ENCODE measurements at regions not wholly inside any gene's neighbourhood (a gene's known extent, or its start where the extent isn't known, plus 50 kb on each side); places are given as distances from the start of the nearest gene placed in this dataset.

DNA sequence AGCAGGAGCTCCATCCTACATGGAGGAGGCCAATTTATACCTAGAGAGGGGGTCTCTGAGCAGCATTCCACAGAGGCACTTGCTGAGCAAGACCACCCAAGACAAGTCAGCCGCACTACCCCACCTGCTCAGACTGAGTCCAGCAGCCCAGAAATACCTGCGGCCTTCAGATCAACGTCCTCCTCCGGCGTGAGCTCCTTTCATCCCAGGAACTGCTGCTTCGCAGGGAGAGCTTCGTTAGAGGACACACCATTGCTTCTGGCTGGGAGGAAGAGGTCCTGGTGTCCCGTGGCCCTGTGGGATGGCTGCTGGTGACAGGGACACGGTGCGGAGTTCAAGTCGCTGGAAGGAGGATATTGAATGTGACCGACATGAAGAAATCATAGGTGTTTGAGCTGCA, 216.9 kb upstream of the PPP2R2D start:
- intact Hi-C loops (cut with micrococcal nuclease) = no loop called here

DNA sequence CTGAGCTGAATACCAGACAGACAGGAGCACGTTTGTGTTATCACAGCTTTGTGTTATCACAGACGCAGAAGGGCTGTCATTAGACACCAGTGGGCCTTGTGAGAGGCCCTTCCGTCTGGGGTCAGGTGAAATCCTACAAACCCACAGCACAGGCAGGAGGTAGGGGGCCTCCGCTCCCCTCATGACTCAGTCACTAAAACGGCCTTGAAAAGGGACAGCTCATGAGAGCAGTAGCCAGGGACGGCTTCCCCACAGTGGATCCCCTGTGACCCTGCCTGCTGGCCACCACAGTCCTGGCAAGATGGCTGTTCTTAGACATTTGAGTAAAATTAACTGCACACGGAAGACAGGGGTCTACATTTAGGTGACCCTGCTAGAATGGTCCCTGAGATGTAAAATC, 215.8 kb upstream of the PPP2R2D start:
- intact Hi-C loops (cut with micrococcal nuclease) = no loop called here

DNA sequence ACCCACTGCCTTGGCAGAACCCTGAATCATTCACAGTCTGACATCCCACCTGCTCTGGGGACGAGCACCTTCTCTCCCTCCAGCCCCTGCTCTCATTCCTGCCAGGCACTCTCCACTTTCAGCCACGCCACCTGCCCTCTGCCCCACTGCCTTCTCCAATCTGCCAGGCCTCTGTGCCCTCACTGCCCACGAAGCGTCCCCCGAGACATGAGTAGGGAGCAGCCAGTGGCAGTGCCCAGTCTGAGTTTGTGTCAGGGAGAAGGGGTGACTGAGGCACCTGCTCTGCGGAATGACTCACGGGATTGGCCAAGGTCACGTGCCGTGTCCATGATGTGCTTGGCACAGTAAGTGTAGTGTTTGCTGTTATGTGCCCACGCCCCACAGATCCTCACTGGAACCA, 215.2 kb upstream of the PPP2R2D start:
- intact Hi-C loops (cut with micrococcal nuclease) = no loop called here

DNA sequence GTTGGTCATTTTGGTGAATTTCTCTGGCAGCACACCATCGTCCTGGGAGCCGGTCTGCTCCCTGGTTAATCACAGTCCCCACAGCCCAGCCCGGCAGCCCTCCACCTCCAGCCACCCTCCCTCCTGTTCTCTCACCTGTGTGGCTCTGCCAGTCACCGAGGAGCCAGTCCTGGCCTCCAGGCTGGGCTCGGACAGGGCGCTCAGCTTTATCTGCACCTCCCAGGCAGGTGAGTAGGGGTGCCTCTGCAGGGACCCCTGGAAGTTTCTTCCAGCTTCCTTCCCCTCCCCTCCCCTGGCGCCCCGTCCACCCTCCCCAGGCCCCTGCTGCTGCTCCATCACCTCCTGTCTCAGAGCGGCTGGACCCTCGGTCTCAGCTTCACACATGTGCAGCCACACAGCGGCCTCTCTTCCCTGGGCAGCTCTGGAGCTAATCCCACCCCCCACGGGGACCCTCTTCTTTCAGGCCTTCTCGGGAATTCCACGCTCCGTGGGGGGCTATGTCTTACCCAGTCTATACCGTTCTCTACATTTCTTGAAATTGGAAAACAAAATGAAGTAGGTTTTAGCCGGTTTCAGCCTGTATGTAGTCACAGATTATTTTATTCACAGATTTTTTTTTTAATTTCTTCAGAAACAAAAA, 213.9 kb upstream of the PPP2R2D start:
- intact Hi-C loops (cut with micrococcal nuclease) = no loop called here

DNA sequence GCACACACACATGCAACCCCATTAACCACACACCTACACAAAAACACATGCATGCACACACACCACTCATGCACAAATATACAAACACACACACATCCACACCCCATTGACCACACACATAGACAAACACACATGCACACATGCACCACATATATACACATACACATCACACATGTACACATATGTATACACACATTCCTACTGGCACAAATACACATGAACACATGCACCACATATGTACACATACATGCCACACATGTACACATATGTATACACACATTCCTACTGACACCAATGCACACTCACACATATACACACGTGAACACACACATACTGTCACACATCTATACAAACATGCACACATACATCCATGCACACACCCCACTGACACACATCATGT, 212.5 kb upstream of the PPP2R2D start:
- intact Hi-C loops (cut with micrococcal nuclease) = no loop called here

DNA sequence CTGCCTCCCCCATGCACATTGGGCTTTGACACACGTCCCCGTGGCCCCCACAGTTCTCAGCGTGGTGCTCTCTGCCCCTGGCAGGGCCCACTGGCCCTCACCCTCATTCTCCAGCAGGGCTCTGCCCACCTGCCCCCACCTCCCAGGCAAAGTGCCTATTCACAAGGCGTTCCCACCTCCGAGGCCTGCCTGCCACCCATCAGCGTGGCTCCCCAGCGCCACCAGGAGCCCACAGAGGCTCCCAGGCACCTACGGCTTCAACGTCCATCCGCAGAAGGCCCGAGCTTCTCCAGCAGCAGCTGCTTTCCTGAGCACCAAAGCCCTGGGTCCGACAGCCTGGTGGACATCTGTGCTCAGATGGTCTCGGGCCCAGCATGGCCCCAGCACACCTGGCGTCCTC, 211.8 kb upstream of the PPP2R2D start:
- intact Hi-C loops (cut with micrococcal nuclease) = no loop called here

DNA sequence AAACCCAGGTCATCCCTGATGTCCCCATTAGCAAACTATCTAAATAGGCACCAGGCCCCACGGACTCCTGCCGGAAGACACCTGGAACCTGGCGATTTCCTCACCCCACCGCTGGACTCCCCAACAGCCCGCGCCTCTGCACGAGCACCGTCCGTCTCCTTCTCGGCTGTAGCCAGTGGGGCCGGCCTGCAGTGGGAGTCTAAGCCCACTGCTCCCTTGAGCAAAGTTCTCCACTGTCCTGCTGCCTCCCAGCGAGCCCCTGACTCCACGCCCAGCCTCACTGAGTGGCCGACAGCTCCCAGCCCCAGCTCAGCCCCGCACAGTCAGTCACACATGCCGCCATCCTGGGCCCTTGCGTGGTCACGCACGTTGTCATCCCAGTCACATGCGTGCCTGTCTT, 211.3 kb upstream of the PPP2R2D start:
- intact Hi-C loops (cut with micrococcal nuclease) = no loop called here

DNA sequence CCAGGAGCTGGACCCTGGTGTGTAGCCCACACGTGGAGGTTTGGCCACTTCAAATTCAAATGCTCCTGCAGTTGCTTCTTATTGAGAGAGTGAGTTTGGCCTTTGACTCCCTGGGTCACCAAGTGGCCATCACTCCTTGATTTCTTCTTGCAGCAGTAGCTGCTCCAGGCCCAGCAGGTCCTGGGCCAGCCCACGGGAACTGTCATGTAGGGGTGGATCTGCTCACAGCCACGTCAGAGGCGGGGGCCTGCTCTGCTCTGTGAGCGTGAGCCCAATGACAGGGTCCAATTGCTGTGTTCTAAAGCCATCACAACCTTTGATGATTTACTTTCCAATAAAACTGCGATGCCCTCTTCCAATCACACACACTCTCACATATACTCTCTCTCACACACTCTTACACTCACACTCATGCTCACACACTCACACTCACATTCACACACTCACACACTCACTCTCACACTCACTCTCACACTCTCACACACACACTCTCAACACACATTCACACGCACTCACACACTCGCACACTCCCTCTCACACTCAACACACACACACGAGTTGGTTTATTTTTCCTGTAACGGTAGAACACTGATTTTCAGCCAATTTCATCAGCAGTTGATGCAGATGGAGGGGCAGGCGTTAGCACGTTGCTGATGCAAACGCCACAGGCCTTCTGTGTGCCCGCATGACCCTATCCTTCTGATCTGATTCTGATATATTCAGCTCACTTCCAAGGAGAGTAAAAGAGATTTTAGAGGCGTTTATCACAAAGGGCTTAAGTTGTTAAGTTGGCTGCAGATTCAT, 210.7 kb upstream of the PPP2R2D start:
- intact Hi-C loops (cut with micrococcal nuclease) = no loop called here

DNA sequence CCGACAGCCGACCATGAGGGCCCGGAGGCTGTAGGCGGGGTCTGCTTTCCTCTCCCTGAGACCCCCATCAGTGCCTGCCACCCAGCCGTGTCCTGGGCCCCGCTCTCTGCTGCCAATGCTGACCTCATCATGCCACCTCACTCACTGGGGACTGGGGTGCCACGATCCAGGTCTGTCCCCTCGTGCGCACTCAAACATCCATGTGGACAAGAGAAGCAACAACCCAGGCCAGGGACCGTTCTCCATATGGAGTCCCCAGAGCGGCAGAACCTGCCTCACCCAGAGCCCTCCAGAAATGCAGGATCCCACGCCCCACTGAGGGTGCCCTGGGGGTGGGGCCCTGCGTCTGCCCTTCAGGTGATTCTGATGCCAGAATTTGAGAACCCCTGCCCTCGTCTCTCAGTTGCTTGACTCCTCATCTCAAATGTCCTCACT, 210.0 kb upstream of the PPP2R2D start:
- intact Hi-C loops (cut with micrococcal nuclease) = no loop called here

DNA sequence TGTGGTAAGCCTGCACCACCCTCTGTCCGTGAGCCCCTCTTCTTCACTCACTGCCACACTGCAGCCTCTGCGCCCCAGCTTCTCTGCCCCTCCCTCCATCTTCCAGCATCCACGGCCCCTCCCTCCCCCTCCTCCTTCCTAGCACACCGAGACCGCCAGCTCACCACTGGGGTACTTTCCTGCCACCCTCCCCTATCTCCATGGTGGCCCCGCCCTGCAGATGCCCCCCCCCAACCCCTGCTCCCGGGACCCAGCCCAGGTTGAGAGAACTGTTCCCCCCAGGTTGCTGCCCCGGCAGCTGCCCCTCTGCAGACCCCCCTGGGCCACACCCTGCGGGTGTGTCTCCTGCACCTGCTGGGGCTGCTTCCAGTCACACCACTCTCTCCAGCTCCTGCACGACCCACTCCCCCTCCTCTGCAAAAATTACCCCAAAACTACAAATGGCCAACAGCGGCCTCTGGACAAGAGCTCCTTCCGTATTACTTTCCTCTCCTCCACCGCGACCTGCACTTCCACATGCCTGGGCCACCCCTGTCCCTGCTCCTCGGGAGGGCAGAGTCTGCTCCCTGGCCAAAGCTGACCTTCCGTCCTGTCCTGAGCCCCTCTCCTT, 209.2 kb upstream of the PPP2R2D start:
- intact Hi-C loops (cut with micrococcal nuclease) = no loop called here

DNA sequence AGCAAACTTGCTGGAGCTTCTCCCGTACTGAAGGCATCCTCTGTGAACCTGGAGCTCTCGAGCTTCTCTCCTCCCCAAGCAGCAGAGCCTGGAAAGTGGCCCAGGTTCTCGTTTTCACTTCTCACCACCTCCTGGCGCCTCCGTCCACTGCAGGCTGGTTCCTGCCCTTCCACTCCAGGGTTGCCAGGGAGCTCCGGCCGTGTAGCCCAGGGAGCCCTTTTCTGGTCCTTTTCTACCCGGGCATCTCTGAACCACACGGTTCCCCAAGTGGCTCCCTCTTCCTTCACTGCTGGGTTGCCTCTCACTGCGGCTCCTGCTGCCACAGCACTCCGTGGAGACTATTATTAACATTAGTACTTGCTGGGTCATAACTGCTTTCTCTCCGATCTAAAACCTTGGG, 208.6 kb upstream of the PPP2R2D start:
- intact Hi-C loops (cut with micrococcal nuclease) = no loop called here

DNA sequence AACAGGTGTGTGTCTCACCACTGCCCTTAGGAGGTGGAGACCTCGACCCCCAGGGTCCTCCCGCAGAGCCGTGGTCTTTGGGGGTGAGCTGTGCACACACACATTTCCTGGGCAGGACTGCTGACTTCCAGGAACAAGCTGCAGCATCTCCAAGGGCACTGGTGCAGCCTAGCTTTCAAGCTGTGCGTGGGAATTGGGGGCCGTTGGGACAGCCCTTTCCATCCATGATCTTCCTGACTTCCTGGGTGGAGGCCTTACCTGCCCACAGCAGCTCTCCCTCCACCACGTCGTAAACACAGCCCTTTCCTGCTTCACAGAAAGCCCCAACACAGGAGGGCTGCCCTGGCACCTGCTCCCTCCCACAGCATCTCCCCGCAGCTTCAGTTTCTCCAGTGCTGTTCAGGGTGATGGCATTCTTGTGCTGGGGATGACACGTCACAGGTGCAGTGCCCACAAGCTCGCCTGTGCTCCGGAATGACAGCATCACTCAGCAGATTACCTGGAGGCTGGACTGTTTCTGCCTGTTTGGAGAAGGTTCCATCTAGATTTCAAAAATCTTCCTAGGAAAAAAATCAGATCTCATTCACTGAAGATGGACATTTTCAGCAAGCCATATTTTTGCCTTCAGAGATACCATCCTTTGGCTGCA, 208.0 kb upstream of the PPP2R2D start:
- intact Hi-C loops (cut with micrococcal nuclease) = no loop called here

DNA sequence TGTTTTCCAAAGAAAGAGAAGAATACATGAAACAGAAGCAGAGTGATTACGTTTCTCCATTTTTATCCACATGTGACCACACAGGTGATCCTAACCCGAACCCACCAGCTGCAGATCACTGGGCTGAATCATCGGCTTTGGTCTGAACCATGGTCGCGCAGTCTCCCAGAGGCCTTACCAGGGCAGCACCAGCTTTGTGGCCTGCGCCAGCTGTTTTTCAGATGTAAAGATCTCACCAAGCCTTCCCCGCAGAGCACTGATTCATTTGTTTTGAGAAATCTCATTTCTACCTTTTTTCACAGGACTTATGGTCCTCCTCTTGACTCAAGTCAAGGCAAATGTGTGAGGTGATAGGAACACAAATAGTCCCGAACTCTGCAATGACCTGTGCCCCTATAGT, 207.0 kb upstream of the PPP2R2D start:
- intact Hi-C loops (cut with micrococcal nuclease) = no loop called here

DNA sequence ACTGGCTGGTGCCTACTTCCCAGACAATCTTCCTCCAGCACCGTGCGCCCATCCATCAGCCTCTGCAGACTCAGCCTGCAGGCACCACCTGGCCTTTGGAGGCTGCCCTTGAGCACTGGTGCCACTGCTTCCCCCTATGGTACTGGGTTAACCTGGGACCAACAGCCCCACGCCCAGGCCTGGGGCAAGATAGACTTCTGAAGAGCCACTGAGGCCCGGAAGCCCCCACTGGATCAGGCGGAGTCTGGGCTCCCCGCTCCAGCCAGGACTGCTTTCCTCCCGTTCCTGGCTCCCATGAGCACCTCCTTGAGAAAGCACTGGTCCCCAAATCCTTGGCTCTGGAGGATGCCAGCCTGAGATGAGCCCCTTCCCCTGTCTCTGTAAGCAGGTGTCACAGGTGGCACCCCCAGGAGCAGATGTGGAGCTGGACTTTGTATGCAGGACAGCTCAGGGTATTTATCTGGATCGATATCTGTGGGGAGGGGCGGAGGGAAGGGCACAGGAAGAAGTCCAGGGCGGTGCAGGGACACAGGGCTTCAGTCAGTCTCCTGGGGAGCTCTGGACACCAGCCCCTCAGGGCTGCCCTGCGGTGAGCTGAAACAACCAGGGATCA, 206.5 kb upstream of the PPP2R2D start:
- intact Hi-C loops (cut with micrococcal nuclease) = no loop called here

DNA sequence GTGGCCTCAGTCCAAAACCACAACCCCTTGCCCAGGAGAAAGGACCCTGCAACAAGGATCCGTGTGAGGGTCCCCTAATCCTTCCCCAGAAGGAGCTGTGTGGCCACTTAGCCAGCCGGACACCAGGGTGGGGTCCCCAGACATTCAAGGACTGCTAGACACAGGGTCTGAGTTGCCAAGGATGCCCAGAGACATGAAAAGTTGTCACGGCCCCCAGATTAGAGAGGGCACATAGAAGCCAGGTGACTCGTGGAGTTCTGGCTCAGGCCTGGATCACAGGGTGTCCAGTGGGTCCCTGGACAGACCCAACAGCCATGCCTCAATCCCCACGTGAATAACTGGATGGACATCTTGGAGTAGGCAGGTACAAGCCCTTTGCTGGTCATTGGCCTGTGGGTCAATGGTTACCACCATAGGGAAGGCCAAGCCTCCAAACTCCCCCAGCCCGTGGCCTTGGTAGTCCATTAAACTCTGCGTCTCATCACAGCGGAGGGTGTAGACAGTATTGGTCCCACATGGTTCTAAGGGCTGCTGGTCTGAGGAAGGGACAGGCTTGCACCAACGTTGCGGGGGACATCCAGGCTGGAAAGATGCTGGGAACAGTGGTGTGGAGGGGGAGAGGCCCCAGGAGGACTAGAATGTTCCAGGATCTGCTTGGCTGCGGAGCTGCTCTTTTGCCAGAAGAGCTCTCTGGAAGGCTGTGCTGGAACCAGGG, 205.9 kb upstream of the PPP2R2D start:
- intact Hi-C loops (cut with micrococcal nuclease) = no loop called here

DNA sequence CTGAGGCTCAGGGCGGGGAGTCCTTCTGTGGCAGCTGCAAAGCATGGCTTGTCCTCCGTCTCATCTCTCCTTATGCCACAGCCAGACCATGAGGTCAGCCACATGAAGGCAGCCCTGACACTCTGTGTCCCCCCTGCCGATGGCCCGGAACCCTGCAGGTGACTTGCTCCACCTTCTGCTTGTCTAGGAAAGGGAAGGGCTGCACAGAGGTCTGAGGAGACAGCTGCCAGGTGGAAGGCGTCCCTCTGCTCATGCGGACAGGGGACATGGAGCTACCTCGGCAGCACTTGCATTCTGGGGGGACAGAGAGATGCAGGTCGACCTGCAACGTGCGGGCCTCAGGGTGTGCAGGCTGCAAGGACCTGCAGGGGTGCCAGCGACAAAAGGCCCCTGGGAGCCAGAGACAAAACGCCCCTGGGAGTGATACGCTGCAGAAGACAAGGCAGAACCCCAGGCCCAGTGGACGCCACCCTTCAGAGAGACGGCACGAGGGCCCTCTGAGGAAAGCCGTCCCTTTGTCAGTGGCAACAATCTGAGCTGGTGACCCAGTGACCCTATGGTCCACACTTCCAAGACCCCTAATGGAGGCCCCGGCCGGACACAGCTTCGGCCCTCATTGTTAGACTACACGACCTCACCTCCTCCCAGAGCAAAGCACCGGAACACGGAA, 205.2 kb upstream of the PPP2R2D start:
- intact Hi-C loops (cut with micrococcal nuclease) = no loop called here

DNA sequence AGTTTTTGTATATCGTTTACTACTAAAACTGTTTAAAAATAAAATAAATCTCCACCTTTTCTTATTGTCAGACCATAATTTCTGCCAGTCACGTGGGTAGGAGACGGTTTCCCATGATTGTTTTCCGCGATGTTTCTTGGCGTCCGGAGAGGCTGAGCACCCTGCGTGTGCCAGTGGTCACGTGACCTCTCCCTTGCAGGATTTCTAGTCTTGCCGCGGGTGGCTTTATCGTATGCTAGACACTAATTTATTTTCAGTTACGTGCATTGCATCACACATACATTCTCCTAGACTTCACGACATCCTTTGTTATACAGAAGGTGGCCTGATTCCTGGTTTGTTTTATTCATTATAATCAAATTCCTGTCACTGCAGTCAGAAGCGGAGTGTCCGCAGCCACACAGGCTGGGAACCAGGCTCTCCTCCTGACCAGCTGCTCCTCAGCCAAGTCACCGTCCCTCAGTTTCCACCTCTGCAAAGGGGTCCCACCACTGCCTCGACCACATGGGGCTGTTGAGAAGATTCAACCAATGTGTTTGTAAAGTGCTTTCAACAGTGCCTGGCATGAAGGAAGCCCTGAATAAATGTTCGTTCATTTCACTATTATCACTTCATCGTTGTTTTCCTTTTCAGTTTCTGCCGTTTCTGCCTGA, 203.2 kb upstream of the PPP2R2D start:
- intact Hi-C loops (cut with micrococcal nuclease) = no loop called here

DNA sequence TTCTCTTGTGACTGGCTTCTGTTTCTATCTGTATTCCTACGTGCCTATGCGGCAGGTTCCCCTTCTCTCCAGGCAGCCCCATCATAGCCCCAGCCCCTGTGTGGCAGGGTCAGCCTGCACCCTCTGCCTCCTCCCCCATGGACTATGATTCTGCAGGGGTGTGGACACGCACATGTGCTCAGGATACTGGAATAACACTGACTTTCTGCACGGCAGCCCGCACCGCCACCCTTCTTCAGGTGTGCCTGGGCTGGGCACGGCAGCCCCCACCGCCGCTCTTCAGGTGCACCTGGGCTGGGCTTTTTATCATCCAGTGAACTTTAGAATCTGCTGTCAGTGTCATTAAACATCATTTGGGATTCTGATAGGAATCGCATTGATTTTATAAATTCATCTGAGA, 202.6 kb upstream of the PPP2R2D start:
- intact Hi-C loops (cut with micrococcal nuclease) = no loop called here

DNA sequence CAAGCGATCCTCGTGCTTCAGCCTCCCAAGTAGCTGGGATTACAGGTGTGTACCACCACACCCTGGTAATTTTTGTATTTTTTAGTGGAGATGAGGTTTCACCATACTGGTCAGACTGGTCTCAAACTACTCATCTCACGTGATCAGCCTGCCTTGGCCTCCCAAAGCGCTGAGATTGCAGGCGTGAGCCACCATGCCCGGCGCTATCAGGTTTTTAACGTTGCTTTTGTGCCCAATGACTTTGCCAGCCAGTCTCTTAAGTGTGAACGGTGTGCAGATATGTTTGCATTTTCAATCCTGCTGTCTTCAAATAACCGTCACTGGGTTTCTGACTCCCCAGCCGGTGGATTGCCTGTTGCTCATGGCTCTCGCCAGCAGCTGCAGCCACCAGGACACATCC, 201.8 kb upstream of the PPP2R2D start:
- intact Hi-C loops (cut with micrococcal nuclease) = no loop called here

DNA sequence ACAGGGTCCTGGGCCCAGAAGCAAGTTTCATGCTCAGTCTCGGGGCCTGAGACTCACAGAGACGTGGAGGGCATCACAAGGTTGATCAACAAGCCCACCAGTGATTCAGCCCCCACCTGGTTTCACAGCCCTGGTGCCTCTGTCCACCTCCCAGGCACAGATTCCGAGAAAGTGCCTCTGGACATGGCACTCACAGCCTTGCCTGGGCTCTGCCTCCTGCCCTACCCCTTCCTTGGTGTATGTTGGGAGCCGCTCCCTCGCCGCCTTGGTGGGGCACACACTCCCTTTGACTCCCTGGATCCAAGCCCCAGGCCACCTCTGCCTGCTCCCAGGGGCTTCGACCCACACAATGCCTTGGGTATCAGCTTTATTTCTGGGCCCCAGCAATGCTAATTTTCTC, 200.8 kb upstream of the PPP2R2D start:
- intact Hi-C loops (cut with micrococcal nuclease) = no loop called here
